Uterus (tissue), 3 donors: ENCODE measurements at regions not wholly inside any gene's neighbourhood (a gene's known extent, or its start where the extent isn't known, plus 50 kb on each side); places are given as distances from the start of the nearest gene placed in this dataset.
"Not testable (repeated sequence)": the region's sequence is repeated elsewhere in the genome, so short reads cannot be mapped to it uniquely, and the experiment has no call there.

ENCODE experiments used
- DNase-seq, 2 donors: peaks; one replicate each; pipeline ENCODE4 v3.0.0-alpha.2; 2019 to 2020
- H3K27ac ChIP-seq, 2 donors: fragments of 200-600 bp; sonication (generic); 1 replicate in 1 of 2; 2 replicates in 1 of 2; pipeline ENCODE4 v1.5.1; 2016 to 2018
- H3K27me3 ChIP-seq, 2 donors: fragments of 200-600 bp; sonication (generic); one replicate each; pipeline ENCODE4 v1.5.1; 2018 to 2019; ENCODE audit warnings: control low read depth in 1 of 2
- H3K36me3 ChIP-seq, 2 donors: fragments of 200-600 bp; sonication (generic); one replicate each; pipeline ENCODE4 v1.5.1; 2019; ENCODE audit warnings: control low read depth in 1 of 2
- H3K4me1 ChIP-seq, 2 donors: fragments of 200-600 bp; sonication (generic); one replicate each; pipeline ENCODE4 v1.5.1; 2018 to 2019; ENCODE audit warnings: control low read depth in 1 of 2
- H3K4me3 ChIP-seq, 2 donors: fragments of 200-600 bp; sonication (generic); 1 replicate in 1 of 2; 2 replicates in 1 of 2; pipeline ENCODE4 v1.5.1; 2018 to 2019; ENCODE audit warnings: mild to moderate bottlenecking in 1 of 2
- H3K9me3 ChIP-seq, 2 donors: fragments of 200-600 bp; sonication (generic); one replicate each; pipeline ENCODE4 v1.5.1; 2019; ENCODE audit warnings: control low read depth in 1 of 2
- CTCF ChIP-seq, 4 experiments: fragments of 200-600 bp in 2 of 4; fragments of 450-650 bp in 2 of 4; sonication (generic) in 2 of 4; IDR thresholded peaks; one replicate each; pipeline ENCODE4 v1.5.1; 2016 to 2019; ENCODE audit warnings: antibody characterized with exemption in 4 of 4, mild to moderate bottlenecking in 2 of 4, moderate library complexity in 1 of 4
- POLR2A ChIP-seq, 2 donors: fragments of 450-650 bp; IDR thresholded peaks; one replicate each; pipeline ENCODE4 v1.6.1; 2016; ENCODE audit warnings: antibody characterized with exemption in 2 of 2, mild to moderate bottlenecking in 1 of 2, moderate library complexity in 1 of 2
- intact Hi-C: fragments of 100-400 bp; cut with DNase I; formaldehyde crosslinking; loops from one replicate; pipeline ENCODE4 v1.15.1; 2023; ENCODE audit warnings: low total_unique reads
- donor health status: DM: yes; HTN: yes; CAD: no.

- Histone ChIP-seq H3K27ac (no peak overlapping the region), H3K36me3 (no peaks in the 10 kb centered on the region), H3K4me1 (no peaks in the 10 kb centered on the region), H3K9me3 (no peaks in the 10 kb centered on the region), H3K27me3 (no peaks in the 10 kb centered on the region), H3K4me3 (no peak overlapping the region)
- no peak for DNase-seq
- intact Hi-C loops, result no loop called here
- TF ChIP-seq CTCF (IDR thresholded peaks at IDR 0.05), result no peak
- TF ChIP-seq POLR2A (IDR thresholded peaks at IDR 0.05), result no peak
These were observed 90.4 kb upstream of the C5orf63 start for GRCh38 chr5:127163750-127164149.

GRCh38 chr5:127170918-127171600, 97.8 kb upstream of the C5orf63 start:
- no peak for DNase-seq
- intact Hi-C loops, result no loop called here
- Histone ChIP-seq H3K36me3 (no peaks in the 10 kb centered on the region), H3K27ac (no peak overlapping the region), H3K4me3 (no peak overlapping the region), H3K4me1 (no peaks in the 10 kb centered on the region), H3K27me3 (no peaks in the 10 kb centered on the region), H3K9me3 (peaks cover 0 to 4% of the 10 kb centered on the region in 2 donors)
- no peak for TF ChIP-seq CTCF (IDR thresholded peaks at IDR 0.05)

GRCh38 chr5:127176769-127177168, 103.5 kb upstream of the C5orf63 start:
- intact Hi-C loops, result no loop called here
- no peaks in the 10 kb centered on the region for H3K4me1 ChIP-seq
- H3K4me3 ChIP-seq, result no peak overlapping the region
- TF ChIP-seq POLR2A (IDR thresholded peaks at IDR 0.05), result no peak
- no peak for TF ChIP-seq CTCF (IDR thresholded peaks at IDR 0.05)
- H3K27me3 ChIP-seq, result no peaks in the 10 kb centered on the region
- H3K9me3 ChIP-seq, result peaks cover 0 to 4% of the 10 kb centered on the region in 2 donors
- H3K36me3 ChIP-seq, result no peaks in the 10 kb centered on the region
- H3K27ac ChIP-seq, result no peak overlapping the region
- DNase-seq, result no peak

- H3K36me3 ChIP-seq, intact Hi-C loops, DNase-seq: not testable (repeated sequence)
These were observed 108.0 kb upstream of the MEGF10 start for GRCh38 chr5:127182631-127183030.

GRCh38 chr5:127183332-127183731, 107.3 kb upstream of the MEGF10 start:
- no peaks in the 10 kb centered on the region for H3K4me1 ChIP-seq
- no peak for DNase-seq
- intact Hi-C loops, result no loop called here
- no peaks in the 10 kb centered on the region for H3K9me3 ChIP-seq
- no peak overlapping the region for H3K4me3 ChIP-seq
- no peak for TF ChIP-seq POLR2A (IDR thresholded peaks at IDR 0.05)
- no peak for TF ChIP-seq CTCF (IDR thresholded peaks at IDR 0.05)
- H3K36me3 ChIP-seq, result no peaks in the 10 kb centered on the region
- no peaks in the 10 kb centered on the region for H3K27me3 ChIP-seq
- no peak overlapping the region for H3K27ac ChIP-seq

More at GRCh38 chr5:127182631-127183030, 108.0 kb upstream of the MEGF10 start:
- not testable (repeated sequence) for H3K4me1 ChIP-seq, H3K27ac ChIP-seq, H3K4me3 ChIP-seq, H3K9me3 ChIP-seq, H3K27me3 ChIP-seq

- H3K27me3 ChIP-seq, result no peaks in the 10 kb centered on the region
- H3K27ac ChIP-seq, result no peak overlapping the region
- no peak overlapping the region for H3K4me3 ChIP-seq
- H3K36me3 ChIP-seq, result no peaks in the 10 kb centered on the region
- intact Hi-C loops, result no loop called here
- no peaks in the 10 kb centered on the region for H3K4me1 ChIP-seq
- TF ChIP-seq CTCF (IDR thresholded peaks at IDR 0.05) (no peak), POLR2A (IDR thresholded peaks at IDR 0.05) (no peak)
- H3K9me3 ChIP-seq, result no peaks in the 10 kb centered on the region
- no peak for DNase-seq
These were observed 105.7 kb upstream of the MEGF10 start for GRCh38 chr5:127184851-127185250.
